IMR-90 (cell line): ENCODE measurements at regions not wholly inside any gene's neighbourhood (a gene's known extent, or its start where the extent isn't known, plus 50 kb on each side); places are given as distances from the start of the nearest gene placed in this dataset.

Experiments used
- ATAC-seq: fragments of 200-7000 bp; cut with Tn5 transposase; 2 replicates; pipeline ENCODE4 v1.9.1; 2020; ENCODE audit warnings: low read depth, mild to moderate bottlenecking, moderate library complexity
- BruUV-seq: library from RNA; stranded (reverse); fragments of 400-500 nt; replicated peaks from 2 replicates; lab custom pipeline; 2021; lab: Mats Ljungman, UMichigan
- CTCF ChIA-PET: fragments of 300-600 bp; formaldehyde crosslinking; extraction: SDS; loops from one replicate; lab custom pipeline; 2021; ENCODE audit warnings: antibody characterized with exemption; lab: Yijun Ruan, JAX
- POLR2A ChIA-PET: fragments of 300-600 bp; sonication (Branson Sonifier 250); formaldehyde crosslinking; loops from one replicate; lab custom pipeline; 2022; ENCODE audit warnings: antibody characterized with exemption; ENCODE audit not compliant: unreplicated experiment; lab: Charles Lee
- DNase-seq: peaks from one replicate; pipeline ENCODE4 v3.0.0; 2013
- H2AFZ ChIP-seq: replicated peaks from 2 replicates; pipeline ENCODE3; 2013; ENCODE audit warnings: low read length, mild to moderate bottlenecking; ENCODE audit not compliant: poor library complexity
- H2AK5ac ChIP-seq: 2 replicates; pipeline ENCODE4 v1.6.1; 2013; ENCODE audit warnings: low read depth, low read length, inconsistent platforms
- H2AK9ac ChIP-seq: replicated peaks from 2 replicates; pipeline ENCODE3; 2013; ENCODE audit warnings: mild to moderate bottlenecking, low read depth, low read length, moderate library complexity; ENCODE audit not compliant: poor library complexity
- H2BK120ac ChIP-seq: 2 replicates; pipeline ENCODE4 v1.6.1; 2013; ENCODE audit warnings: low read depth, low read length, inconsistent platforms
- H2BK15ac ChIP-seq: 3 replicates; pipeline ENCODE4 v1.6.1; 2013; ENCODE audit warnings: low read depth, low read length, inconsistent platforms
- H2BK20ac ChIP-seq: 2 replicates; pipeline ENCODE4 v1.6.1; 2013; ENCODE audit warnings: low read depth, mild to moderate bottlenecking, inconsistent platforms, low read length, moderate library complexity
- H2BK5ac ChIP-seq: 2 replicates; pipeline ENCODE4 v1.6.1; 2013; ENCODE audit warnings: mild to moderate bottlenecking, low read depth, low read length, inconsistent platforms; ENCODE audit not compliant: poor library complexity, severe bottlenecking
- H3K14ac ChIP-seq: replicated peaks from 2 replicates; pipeline ENCODE4 v1.6.1; 2013; ENCODE audit warnings: low read depth, low read length, inconsistent platforms
- H3K18ac ChIP-seq: 2 replicates; pipeline ENCODE4 v1.6.1; 2013; ENCODE audit warnings: low read depth, low read length, control low read depth
- H3K23ac ChIP-seq: 2 replicates; pipeline ENCODE4 v1.6.1; 2013; ENCODE audit warnings: low read depth, low read length, inconsistent platforms
- H3K27ac ChIP-seq: 2 replicates; pipeline ENCODE4 v1.5.1; 2013; ENCODE audit warnings: mild to moderate bottlenecking, control low read depth, low read length; ENCODE audit not compliant: insufficient read depth
- H3K27me3 ChIP-seq: 2 replicates; pipeline ENCODE4 v1.6.1; 2013; ENCODE audit warnings: low read length; ENCODE audit not compliant: control insufficient read depth, insufficient read depth
- H3K36me3 ChIP-seq: 2 replicates; pipeline ENCODE4 v1.6.1; 2013; ENCODE audit warnings: low read length, mixed read lengths; ENCODE audit not compliant: control insufficient read depth, insufficient read depth
- H3K4ac ChIP-seq: 2 replicates; pipeline ENCODE4 v1.6.1; 2013; ENCODE audit warnings: low read depth, low read length, inconsistent platforms
- H3K4me1 ChIP-seq: 2 replicates; pipeline ENCODE4 v1.6.1; 2013; ENCODE audit warnings: low read length, mixed read lengths; ENCODE audit not compliant: control insufficient read depth, insufficient read depth
- H3K4me2 ChIP-seq: 2 replicates; pipeline ENCODE4 v1.6.1; 2013; ENCODE audit warnings: low read depth, mild to moderate bottlenecking, control low read depth, low read length, moderate library complexity
- H3K4me3 ChIP-seq: 2 replicates; pipeline ENCODE4 v1.5.1; 2013; ENCODE audit warnings: low read depth, mild to moderate bottlenecking, control low read depth, low read length, moderate library complexity; ENCODE audit not compliant: insufficient read depth
- H3K56ac ChIP-seq: 2 replicates; pipeline ENCODE4 v1.6.1; 2013; ENCODE audit warnings: low read length, inconsistent platforms; ENCODE audit not compliant: insufficient read depth; ENCODE audit errors: extremely low read depth
- H3K79me1 ChIP-seq, 2 experiments: 2 replicates each; pipeline ENCODE4 v1.6.1; 2013; ENCODE audit warnings: low read length in 2 of 2, inconsistent platforms in 1 of 2, low read depth in 1 of 2
- H3K9ac ChIP-seq: 2 replicates; pipeline ENCODE4 v1.6.1; 2013; ENCODE audit warnings: low read depth, low read length, control low read depth
- H3K9me1 ChIP-seq: 2 replicates; pipeline ENCODE4 v1.6.1; 2013; ENCODE audit warnings: low read length, inconsistent platforms; ENCODE audit not compliant: insufficient read depth
- H3K9me3 ChIP-seq: 2 replicates; pipeline ENCODE4 v1.6.1; 2013; ENCODE audit warnings: low read length; ENCODE audit not compliant: control insufficient read depth, insufficient read depth
- H4K20me1 ChIP-seq: 2 replicates; pipeline ENCODE4 v1.6.1; 2013; ENCODE audit warnings: low read length, inconsistent platforms; ENCODE audit not compliant: insufficient read depth
- H4K5ac ChIP-seq: 2 replicates; pipeline ENCODE4 v1.6.1; 2013; ENCODE audit warnings: mild to moderate bottlenecking, low read depth, low read length, control low read depth
- H4K8ac ChIP-seq, 2 experiments: 2 replicates each; pipeline ENCODE4 v1.6.1; 2013; ENCODE audit warnings: low read depth in 2 of 2, low read length in 2 of 2, control low read depth in 1 of 2, inconsistent platforms in 1 of 2
- H4K91ac ChIP-seq: 2 replicates; pipeline ENCODE4 v1.6.1; 2013; ENCODE audit warnings: low read depth, low read length, inconsistent platforms; ENCODE audit not compliant: insufficient read depth
- CEBPB ChIP-seq: IDR thresholded peaks from 2 replicates; pipeline ENCODE4 v1.6.1; 2012; ENCODE audit warnings: low read depth, low read length, improper control_type of control experiment
- CHD1 ChIP-seq: IDR thresholded peaks from 2 replicates; pipeline ENCODE4 v1.6.1; 2012; ENCODE audit warnings: low read depth, low read length, improper control_type of control experiment
- RAD21 ChIP-seq: IDR thresholded peaks from 2 replicates; pipeline ENCODE4 v1.6.1; 2012; ENCODE audit warnings: low read length, improper control_type of control experiment
- RCOR1 ChIP-seq: IDR thresholded peaks from 2 replicates; pipeline ENCODE4 v1.6.1; 2012; ENCODE audit warnings: mild to moderate bottlenecking, low read length, improper control_type of control experiment; ENCODE audit not compliant: insufficient replicate concordance
- RFX5 ChIP-seq: IDR thresholded peaks from 2 replicates; pipeline ENCODE4 v1.8.0; 2012; ENCODE audit warnings: low read depth, mild to moderate bottlenecking, low read length, moderate library complexity
- WGBS, 2 experiments: methylation state at CpG; one replicate each; pipeline versions ENCODE4 v1.1.5 to v1.1.7; 2013; ENCODE audit warnings: missing lambda C conversion rate in 2 of 2; ENCODE audit not compliant: insufficient read length in 1 of 2; ENCODE audit errors: extremely low coverage in 2 of 2; 5-methylcytosine and 5-hydroxymethylcytosine counted together
- dilution Hi-C: fragments of 300-500 bp; cut with HindIII; formaldehyde crosslinking; loops from one replicate; pipeline ENCODE4 v1.14.3; 2018; ENCODE audit warnings: low sequenced_read_pairs; ENCODE audit not compliant: unreplicated experiment
- in situ Hi-C: fragments of 300-500 bp; cut with MboI; formaldehyde crosslinking; loops from 3 replicates; pipeline ENCODE4 v1.14.3; 2019; ENCODE audit warnings: low sequenced_read_pairs, inconsistent platforms, mixed read lengths
- intact Hi-C: fragments of 100-400 bp; cut with micrococcal nuclease; formaldehyde crosslinking; loops from 2 replicates; pipeline ENCODE4 v1.10.0; 2022
- TF ChIP-seq, protein P1 (sequence below): conservative IDR thresholded peaks from 2 replicates; pipeline ENCODE4 v1.5.1; 2012; ENCODE audit warnings: mild to moderate bottlenecking, low read depth, low read length, improper control_type of control experiment

DNA sequence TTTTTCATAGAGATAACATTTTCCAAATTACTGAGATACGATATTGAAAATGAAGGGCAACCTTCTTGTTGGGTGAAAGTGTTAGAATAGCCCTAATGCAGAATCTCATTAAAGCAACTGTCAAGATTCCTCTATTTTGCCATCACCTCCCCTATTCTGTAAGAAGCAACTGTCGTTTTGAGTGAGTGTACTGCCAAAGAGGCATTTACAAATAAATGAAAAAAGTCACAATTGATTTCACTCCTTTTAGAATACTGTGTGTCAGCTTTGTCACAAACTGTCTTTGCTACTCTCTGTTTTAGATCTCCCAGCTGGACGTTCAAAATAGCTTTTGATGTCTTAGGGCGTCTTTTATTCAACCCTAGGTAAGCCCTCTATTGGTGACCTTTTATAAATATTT, 322.8 kb upstream of the NAALADL2 start:
- H3K9me3 ChIP-seq, result no peaks in the 10 kb centered on the region
- intact Hi-C loops (no loop called here), in situ Hi-C loops (no loop called here), dilution Hi-C loops (no loop called here)
- H4K91ac ChIP-seq, result no peak overlapping the region
- POLR2A ChIA-PET, result no interaction called here
- H2BK120ac ChIP-seq, result no peak overlapping the region
- H4K20me1 ChIP-seq, result no peaks in the 10 kb centered on the region
- no peak overlapping the region for H4K8ac ChIP-seq
- no peak overlapping the region for H3K14ac ChIP-seq
- no peak overlapping the region for H2AFZ ChIP-seq
- DNase-seq, result no peak
- WGBS, 2 experiments, result no CpG with 5 or more reads among the region's 4 CpGs
- no peak overlapping the region for H3K18ac ChIP-seq
- no peak overlapping the region for H3K9ac ChIP-seq
- H2BK5ac ChIP-seq, result no peak overlapping the region
- TF ChIP-seq CHD1 (no peak), RAD21 (no peak), RFX5 (no peak), RCOR1 (no peak), CEBPB (no peak)
- TF ChIP-seq, protein P1, sequence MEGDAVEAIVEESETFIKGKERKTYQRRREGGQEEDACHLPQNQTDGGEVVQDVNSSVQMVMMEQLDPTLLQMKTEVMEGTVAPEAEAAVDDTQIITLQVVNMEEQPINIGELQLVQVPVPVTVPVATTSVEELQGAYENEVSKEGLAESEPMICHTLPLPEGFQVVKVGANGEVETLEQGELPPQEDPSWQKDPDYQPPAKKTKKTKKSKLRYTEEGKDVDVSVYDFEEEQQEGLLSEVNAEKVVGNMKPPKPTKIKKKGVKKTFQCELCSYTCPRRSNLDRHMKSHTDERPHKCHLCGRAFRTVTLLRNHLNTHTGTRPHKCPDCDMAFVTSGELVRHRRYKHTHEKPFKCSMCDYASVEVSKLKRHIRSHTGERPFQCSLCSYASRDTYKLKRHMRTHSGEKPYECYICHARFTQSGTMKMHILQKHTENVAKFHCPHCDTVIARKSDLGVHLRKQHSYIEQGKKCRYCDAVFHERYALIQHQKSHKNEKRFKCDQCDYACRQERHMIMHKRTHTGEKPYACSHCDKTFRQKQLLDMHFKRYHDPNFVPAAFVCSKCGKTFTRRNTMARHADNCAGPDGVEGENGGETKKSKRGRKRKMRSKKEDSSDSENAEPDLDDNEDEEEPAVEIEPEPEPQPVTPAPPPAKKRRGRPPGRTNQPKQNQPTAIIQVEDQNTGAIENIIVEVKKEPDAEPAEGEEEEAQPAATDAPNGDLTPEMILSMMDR, result no peak
- BruUV-seq, result no TSS peak
- H2BK20ac ChIP-seq, result no peak overlapping the region
- no peaks in the 10 kb centered on the region for H3K79me1 ChIP-seq
- H3K9me1 ChIP-seq, result no peaks in the 10 kb centered on the region
- H2BK15ac ChIP-seq, result no peak overlapping the region
- H3K27me3 ChIP-seq, result no peaks in the 10 kb centered on the region
- H4K5ac ChIP-seq, result no peak overlapping the region
- H2AK9ac ChIP-seq, result no peak overlapping the region
- H3K23ac ChIP-seq, result no peak overlapping the region
- H3K4ac ChIP-seq, result no peak overlapping the region
- no peak overlapping the region for H3K4me3 ChIP-seq
- H3K36me3 ChIP-seq, result no peaks in the 10 kb centered on the region
- CTCF ChIA-PET, result interaction anchor here (0.6 kb wide), 2 partner anchors 11 to 1091 kb away, joined by 3 read pairs; no protein-coding TSS in a partner anchor
- H3K4me2 ChIP-seq, result no peak overlapping the region
- no peak overlapping the region for H3K56ac ChIP-seq
- H3K4me1 ChIP-seq, result peaks cover 6% of the 10 kb centered on the region
- no peak overlapping the region for H3K27ac ChIP-seq
- no peak overlapping the region for H2AK5ac ChIP-seq
- ATAC-seq, result no peak
